ENCODE measurements at regions not wholly inside any gene's neighbourhood (a gene's known extent, or its start where the extent isn't known, plus 50 kb on each side); places are given as distances from the start of the nearest gene placed in this dataset.

- TF ChIP-seq CTCF (IDR thresholded peaks at IDR 0.05; ENCODE audit: insufficient read depth, low read length) (no peak), POLR2AphosphoS5 (IDR thresholded peaks at IDR 0.05; ENCODE audit: low read depth) (no peak), REST (IDR thresholded peaks at IDR 0.05; ENCODE audit: insufficient replicate concordance, low read depth) (no peak), SPI1 (IDR thresholded peaks at IDR 0.05; ENCODE audit: borderline replicate concordance, low read depth) (no peak)
Measured at GRCh38 chr2:221750316-221750715, 178.2 kb upstream of the EPHA4 start.
